ENCODE measurements at regions not wholly inside any gene's neighbourhood (a gene's known extent, or its start where the extent isn't known, plus 50 kb on each side); places are given as distances from the start of the nearest gene placed in this dataset.

DNA sequence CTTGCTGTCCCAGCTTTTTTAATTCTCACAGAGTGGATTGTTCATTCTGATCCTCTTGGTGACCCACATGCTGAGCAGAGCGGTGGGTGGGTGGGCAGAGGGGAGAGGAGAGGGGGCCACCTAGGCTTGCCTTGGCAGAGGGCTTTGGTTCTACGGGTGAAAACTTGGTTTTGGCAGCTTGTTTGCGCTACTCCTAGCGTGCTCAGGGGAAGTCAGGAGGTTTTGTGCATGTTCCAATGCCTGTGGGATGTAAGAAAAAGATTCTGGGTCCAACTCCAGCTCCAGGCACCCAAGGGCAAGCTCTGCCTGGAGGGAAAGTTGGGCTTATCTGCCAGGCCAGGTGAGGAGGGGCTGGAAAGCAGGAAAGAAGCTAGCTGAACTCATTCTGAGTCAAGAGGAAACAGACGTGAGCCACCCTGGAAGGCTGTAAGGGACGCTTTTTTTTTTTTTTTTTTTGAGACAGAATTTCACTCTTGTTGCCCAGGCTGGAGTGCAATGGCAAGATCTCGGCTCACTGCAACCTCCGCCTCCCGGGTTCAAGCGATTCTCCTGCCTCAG, 169.1 kb downstream of the WSCD1 start:
- Histone ChIP-seq H3K4me1 (ENCODE audit: insufficient read depth, low read length) (no peaks in the 10 kb centered on the region), H2AFZ (ENCODE audit: low read depth, low read length) (peak overlapping the region; percentile 10), H4K20me1 (ENCODE audit: insufficient read depth, low read length) (no peaks in the 10 kb centered on the region), H3K9me3 (ENCODE audit: insufficient read depth, low read depth, low read length) (no peaks in the 10 kb centered on the region), H3K36me3 (ENCODE audit: insufficient read depth, low read length) (no peaks in the 10 kb centered on the region), H3K27me3 (ENCODE audit: insufficient read depth, low read length) (peaks cover 7% of the 10 kb centered on the region), H3K4me3 (ENCODE audit: insufficient read depth, low read depth, low read length) (no peak overlapping the region), H3K79me2 (ENCODE audit: insufficient read depth, low read length) (no peaks in the 10 kb centered on the region), H3K9ac (ENCODE audit: low read length) (no peak overlapping the region), H3K4me2 (ENCODE audit: low read length) (no peak overlapping the region), H3K27ac (ENCODE audit: low read depth, low read length) (no peak overlapping the region)
- Mint-ChIP-seq H3K27ac (ENCODE audit: unreplicated experiment) (no peak overlapping the region), H3K9me3 (ENCODE audit: unreplicated experiment) (no peaks in the 10 kb centered on the region), H3K36me3 (ENCODE audit: low read depth, unreplicated experiment) (peaks cover 3% of the 10 kb centered on the region), H3K27me3 (ENCODE audit: low read depth, unreplicated experiment) (peaks cover 58% of the 10 kb centered on the region), H3K4me3 (ENCODE audit: unreplicated experiment) (no peak overlapping the region), H3K4me1 (ENCODE audit: low read depth, unreplicated experiment) (peaks cover 3% of the 10 kb centered on the region)
- no peak for DNase-seq (ENCODE audit: low read depth)
- FAIRE-seq, result no peak
- TF ChIP-seq EZH2 (IDR thresholded peaks at IDR 0.05; ENCODE audit: insufficient read depth, low read length) (no peak), CTCF (IDR thresholded peaks at IDR 0.05; ENCODE audit: insufficient read depth, low read depth, low read length) (no peak)

GRCh38 chr17:6233856-6234255, 163.7 kb downstream of the WSCD1 start:
- no peak overlapping the region for H3K9ac ChIP-seq (ENCODE audit: low read length)
- TF ChIP-seq CTCF (IDR thresholded peaks at IDR 0.05; ENCODE audit: insufficient read depth, low read depth, low read length), result no peak
- TF ChIP-seq EZH2 (IDR thresholded peaks at IDR 0.05; ENCODE audit: insufficient read depth, low read length), result no peak
- H3K79me2 ChIP-seq (ENCODE audit: insufficient read depth, low read length), result no peaks in the 10 kb centered on the region
- H3K36me3 ChIP-seq (ENCODE audit: insufficient read depth, low read length), result no peaks in the 10 kb centered on the region
- Mint-ChIP-seq H3K4me1 (ENCODE audit: low read depth, unreplicated experiment) (peaks cover 3% of the 10 kb centered on the region), H3K36me3 (ENCODE audit: low read depth, unreplicated experiment) (no peaks in the 10 kb centered on the region), H3K27ac (ENCODE audit: unreplicated experiment) (no peak overlapping the region), H3K4me3 (ENCODE audit: unreplicated experiment) (no peak overlapping the region), H3K27me3 (ENCODE audit: low read depth, unreplicated experiment) (peaks cover 52% of the 10 kb centered on the region), H3K9me3 (ENCODE audit: unreplicated experiment) (no peaks in the 10 kb centered on the region)
- no peaks in the 10 kb centered on the region for H3K9me3 ChIP-seq (ENCODE audit: insufficient read depth, low read depth, low read length)
- no peaks in the 10 kb centered on the region for H4K20me1 ChIP-seq (ENCODE audit: insufficient read depth, low read length)
- no peak for DNase-seq (ENCODE audit: low read depth)
- H3K4me1 ChIP-seq (ENCODE audit: insufficient read depth, low read length), result peaks cover 14% of the 10 kb centered on the region
- H3K27me3 ChIP-seq (ENCODE audit: insufficient read depth, low read length), result peaks cover 15% of the 10 kb centered on the region
- no peak overlapping the region for H3K27ac ChIP-seq (ENCODE audit: low read depth, low read length)
- no peak for FAIRE-seq
- no peak overlapping the region for H3K4me2 ChIP-seq (ENCODE audit: low read length)
- H2AFZ ChIP-seq (ENCODE audit: low read depth, low read length), result no peak overlapping the region
- no peak overlapping the region for H3K4me3 ChIP-seq (ENCODE audit: insufficient read depth, low read depth, low read length)

- H3K9me3 ChIP-seq (ENCODE audit: insufficient read depth, low read depth, low read length), result no peaks in the 10 kb centered on the region
- H3K36me3 Mint-ChIP-seq (ENCODE audit: low read depth, unreplicated experiment), result no peaks in the 10 kb centered on the region
Measured at GRCh38 chr17:6233339-6233738, 163.2 kb downstream of the WSCD1 start.

More at GRCh38 chr17:6233339-6233738, 163.2 kb downstream of the WSCD1 start:
- Histone ChIP-seq H4K20me1 (ENCODE audit: insufficient read depth, low read length) (no peaks in the 10 kb centered on the region), H3K4me1 (ENCODE audit: insufficient read depth, low read length) (peaks cover 14% of the 10 kb centered on the region), H3K9ac (ENCODE audit: low read length) (no peak overlapping the region), H3K27me3 (ENCODE audit: insufficient read depth, low read length) (peaks cover 15% of the 10 kb centered on the region), H3K27ac (ENCODE audit: low read depth, low read length) (no peak overlapping the region), H3K36me3 (ENCODE audit: insufficient read depth, low read length) (no peaks in the 10 kb centered on the region), H3K4me2 (ENCODE audit: low read length) (no peak overlapping the region), H3K4me3 (ENCODE audit: insufficient read depth, low read depth, low read length) (no peak overlapping the region), H2AFZ (ENCODE audit: low read depth, low read length) (no peak overlapping the region), H3K79me2 (ENCODE audit: insufficient read depth, low read length) (no peaks in the 10 kb centered on the region)
- FAIRE-seq (no peak), DNase-seq (ENCODE audit: low read depth) (no peak)
- no peak for TF ChIP-seq EZH2 (IDR thresholded peaks at IDR 0.05; ENCODE audit: insufficient read depth, low read length)
- TF ChIP-seq CTCF (IDR thresholded peaks at IDR 0.05; ENCODE audit: insufficient read depth, low read depth, low read length), result no peak
- H3K9me3 Mint-ChIP-seq (ENCODE audit: unreplicated experiment), result no peaks in the 10 kb centered on the region
- H3K27ac Mint-ChIP-seq (ENCODE audit: unreplicated experiment), result no peak overlapping the region
- H3K27me3 Mint-ChIP-seq (ENCODE audit: low read depth, unreplicated experiment), result peaks cover 47% of the 10 kb centered on the region
- peaks cover 3% of the 10 kb centered on the region for H3K4me1 Mint-ChIP-seq (ENCODE audit: low read depth, unreplicated experiment)
- no peak overlapping the region for H3K4me3 Mint-ChIP-seq (ENCODE audit: unreplicated experiment)
